ENCODE measurements at regions not wholly inside any gene's neighbourhood (a gene's known extent, or its start where the extent isn't known, plus 50 kb on each side); places are given as distances from the start of the nearest gene placed in this dataset.

- no peak overlapping the region for H3K4me3 Mint-ChIP-seq
- peaks cover 3 to 10% (median 4%) of the 10 kb centered on the region in 3 donors for H3K9me3 Mint-ChIP-seq
- H3K4me1 Mint-ChIP-seq = no peaks in the 10 kb centered on the region
- no peaks in the 10 kb centered on the region for H3K27me3 Mint-ChIP-seq
- H3K27ac Mint-ChIP-seq = no peak overlapping the region
- no peaks in the 10 kb centered on the region for H3K36me3 Mint-ChIP-seq
These were observed 53.3 kb upstream of the EYS start for GRCh38 chr6:65760285-65760684.
